ENCODE measurements at regions not wholly inside any gene's neighbourhood (a gene's known extent, or its start where the extent isn't known, plus 50 kb on each side); places are given as distances from the start of the nearest gene placed in this dataset.

DNA sequence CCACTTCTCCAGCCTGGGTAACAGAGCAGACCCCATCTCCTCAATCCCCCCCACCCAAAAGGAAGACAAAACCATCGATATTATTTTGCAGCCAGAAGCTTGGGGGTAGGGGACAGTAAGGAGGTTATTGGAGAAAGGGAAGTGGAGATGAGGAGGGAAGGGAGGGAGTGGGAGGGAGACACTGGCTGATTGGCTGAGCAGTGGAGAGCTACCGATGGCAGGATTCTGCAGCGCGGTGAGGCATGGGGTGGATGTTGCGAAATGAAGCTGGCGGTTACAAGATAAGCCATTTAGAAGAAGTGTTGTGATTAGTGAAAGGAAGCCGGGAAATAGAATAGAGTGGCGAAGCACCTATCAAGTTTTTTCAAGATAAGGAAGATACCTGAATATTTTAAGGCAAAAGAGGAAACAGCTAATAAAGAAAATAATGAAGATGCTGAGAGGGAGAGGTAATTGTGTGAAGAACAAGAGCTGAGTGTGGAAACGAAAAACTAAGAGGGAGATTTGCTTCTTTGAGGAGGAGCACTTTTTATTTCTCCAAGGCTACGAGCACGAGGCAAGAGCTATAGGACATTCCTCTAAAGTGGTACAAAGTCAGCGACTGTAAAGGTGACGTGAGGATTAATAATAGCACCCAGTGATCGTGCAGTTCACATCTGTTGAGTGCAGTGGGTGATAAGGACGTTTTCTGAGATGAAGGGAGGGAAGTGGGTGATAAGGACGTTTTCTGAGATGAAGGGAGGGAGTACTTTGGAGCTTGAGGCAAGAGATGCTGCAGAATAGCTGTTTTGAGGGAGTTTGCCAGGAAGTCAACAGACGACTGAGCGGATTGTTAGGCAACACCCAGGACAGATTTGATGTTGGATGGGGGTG lies 103.2 kb upstream of the KIF26B start (continued):
- TF ChIP-seq, protein P1, sequence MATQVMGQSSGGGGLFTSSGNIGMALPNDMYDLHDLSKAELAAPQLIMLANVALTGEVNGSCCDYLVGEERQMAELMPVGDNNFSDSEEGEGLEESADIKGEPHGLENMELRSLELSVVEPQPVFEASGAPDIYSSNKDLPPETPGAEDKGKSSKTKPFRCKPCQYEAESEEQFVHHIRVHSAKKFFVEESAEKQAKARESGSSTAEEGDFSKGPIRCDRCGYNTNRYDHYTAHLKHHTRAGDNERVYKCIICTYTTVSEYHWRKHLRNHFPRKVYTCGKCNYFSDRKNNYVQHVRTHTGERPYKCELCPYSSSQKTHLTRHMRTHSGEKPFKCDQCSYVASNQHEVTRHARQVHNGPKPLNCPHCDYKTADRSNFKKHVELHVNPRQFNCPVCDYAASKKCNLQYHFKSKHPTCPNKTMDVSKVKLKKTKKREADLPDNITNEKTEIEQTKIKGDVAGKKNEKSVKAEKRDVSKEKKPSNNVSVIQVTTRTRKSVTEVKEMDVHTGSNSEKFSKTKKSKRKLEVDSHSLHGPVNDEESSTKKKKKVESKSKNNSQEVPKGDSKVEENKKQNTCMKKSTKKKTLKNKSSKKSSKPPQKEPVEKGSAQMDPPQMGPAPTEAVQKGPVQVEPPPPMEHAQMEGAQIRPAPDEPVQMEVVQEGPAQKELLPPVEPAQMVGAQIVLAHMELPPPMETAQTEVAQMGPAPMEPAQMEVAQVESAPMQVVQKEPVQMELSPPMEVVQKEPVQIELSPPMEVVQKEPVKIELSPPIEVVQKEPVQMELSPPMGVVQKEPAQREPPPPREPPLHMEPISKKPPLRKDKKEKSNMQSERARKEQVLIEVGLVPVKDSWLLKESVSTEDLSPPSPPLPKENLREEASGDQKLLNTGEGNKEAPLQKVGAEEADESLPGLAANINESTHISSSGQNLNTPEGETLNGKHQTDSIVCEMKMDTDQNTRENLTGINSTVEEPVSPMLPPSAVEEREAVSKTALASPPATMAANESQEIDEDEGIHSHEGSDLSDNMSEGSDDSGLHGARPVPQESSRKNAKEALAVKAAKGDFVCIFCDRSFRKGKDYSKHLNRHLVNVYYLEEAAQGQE (IDR thresholded peaks at IDR 0.05; ENCODE audit: borderline replicate concordance), result peak; percentile 8; the same call in 1 of the 2 replicates
- TF ChIP-seq, protein P1 (CRISPR knock-in tag; IDR thresholded peaks at IDR 0.05; ENCODE audit: low read depth), result no peak
- TF ChIP-seq GTF3C2 (IDR thresholded peaks at IDR 0.05; ENCODE audit: borderline replicate concordance, extremely low read depth, insufficient read length) (no peak), ZNF280B (CRISPR knock-in tag; IDR thresholded peaks at IDR 0.05) (no peak), HMG20B (CRISPR knock-in tag; IDR thresholded peaks at IDR 0.05) (no peak), SRSF7 (optimal IDR thresholded peaks at IDR 0.05; ENCODE audit: low read depth, low read length) (no peak), MXI1 (IDR thresholded peaks at IDR 0.05; ENCODE audit: low read depth, low read length) (no peak), NFRKB (IDR thresholded peaks at IDR 0.05; ENCODE audit: low read depth) (no peak; the same call in 1 of the 2 replicates), TEAD1 (CRISPR knock-in tag; IDR thresholded peaks at IDR 0.05) (peak; percentile 15 to 25; a peak in 1 of 4 replicates), RBM17 (IDR thresholded peaks at IDR 0.05; ENCODE audit: borderline replicate concordance, low read depth, low read length) (no peak), KLF13 (tag; IDR thresholded peaks at IDR 0.05; ENCODE audit: borderline replicate concordance, low read depth) (no peak), CBX3 (IDR thresholded peaks at IDR 0.05; ENCODE audit: borderline replicate concordance in 1 of 2, low read length in 2 of 2) (peak in 1 of 2 experiments; percentile 81; a peak in 2 of 3 replicates), ETV6 (IDR thresholded peaks at IDR 0.05; ENCODE audit: borderline replicate concordance in 1 of 2, low read depth in 2 of 2, low read length in 1 of 2) (no peak), ETV6 (CRISPR knock-in tag; IDR thresholded peaks at IDR 0.05; ENCODE audit: borderline replicate concordance) (no peak)

Measured in K562 (cell line).